GM18951 (cell line): ENCODE measurements at regions not wholly inside any gene's neighbourhood (a gene's known extent, or its start where the extent isn't known, plus 50 kb on each side); places are given as distances from the start of the nearest gene placed in this dataset.
"Not testable (repeated sequence)": the region's sequence is repeated elsewhere in the genome, so short reads cannot be mapped to it uniquely, and the experiment has no call there.

ENCODE experiments used
- POLR2A ChIP-seq: IDR thresholded peaks from 4 replicates; pipeline ENCODE4 v1.6.1; 2011; ENCODE audit warnings: mild to moderate bottlenecking; ENCODE audit not compliant: insufficient read length, insufficient read depth; ENCODE audit errors: extremely low read depth
- in situ Hi-C: fragments of 300-500 bp; cut with MboI; formaldehyde crosslinking; loops from one replicate; pipeline ENCODE4 v1.12.0; 2022; ENCODE audit warnings: low sequenced_read_pairs, mixed read lengths, inconsistent platforms; ENCODE audit not compliant: unreplicated experiment

- in situ Hi-C loops: no loop called here
- TF ChIP-seq POLR2A: no peak
Observed at GRCh38 chr2:195106681-195107380, 550.2 kb upstream of the SLC39A10 start.

- no peak for TF ChIP-seq POLR2A
- in situ Hi-C loops: no loop called here
Observed at GRCh38 chr2:195105581-195105980, 551.4 kb upstream of the SLC39A10 start.

- in situ Hi-C loops: no loop called here
- no peak for TF ChIP-seq POLR2A
Observed at GRCh38 chr2:195094330-195094729, 562.7 kb upstream of the SLC39A10 start.

- TF ChIP-seq POLR2A: no peak
- in situ Hi-C loops: no loop called here
Observed at GRCh38 chr2:195092341-195092740, 564.7 kb upstream of the SLC39A10 start.

GRCh38 chr2:195072806-195073205 lies 584.2 kb upstream of the SLC39A10 start:
- in situ Hi-C loops: not testable (repeated sequence)

GRCh38 chr2:195057001-195057400 lies 600.0 kb upstream of the SLC39A10 start:
- TF ChIP-seq POLR2A: no peak
- in situ Hi-C loops: no loop called here

- TF ChIP-seq POLR2A: no peak
- in situ Hi-C loops: no loop called here
Observed at GRCh38 chr2:195055996-195056395, 601.0 kb upstream of the SLC39A10 start.

GRCh38 chr2:195051401-195051800 lies 605.6 kb upstream of the SLC39A10 start:
- TF ChIP-seq POLR2A: no peak
- in situ Hi-C loops: no loop called here

- in situ Hi-C loops: no loop called here
- TF ChIP-seq POLR2A: no peak
Observed at GRCh38 chr2:195049372-195050031, 607.5 kb upstream of the SLC39A10 start.

GRCh38 chr2:195047955-195048354 lies 609.1 kb upstream of the SLC39A10 start:
- TF ChIP-seq POLR2A: no peak
- in situ Hi-C loops: no loop called here

GRCh38 chr2:195044801-195045200 lies 612.2 kb upstream of the SLC39A10 start:
- in situ Hi-C loops: no loop called here

GRCh38 chr2:195038153-195038552 lies 618.9 kb upstream of the SLC39A10 start:
- no peak for TF ChIP-seq POLR2A
- in situ Hi-C loops: no loop called here

More at GRCh38 chr2:195044801-195045200, 612.2 kb upstream of the SLC39A10 start:
- TF ChIP-seq POLR2A: no peak

- in situ Hi-C loops: no loop called here
- no peak for TF ChIP-seq POLR2A
Observed at GRCh38 chr2:195037045-195037444, 620.0 kb upstream of the SLC39A10 start.

GRCh38 chr2:195031411-195031810 lies 625.6 kb upstream of the SLC39A10 start:
- in situ Hi-C loops: no loop called here
- no peak for TF ChIP-seq POLR2A
